Panc1 (cell line): ENCODE measurements at regions not wholly inside any gene's neighbourhood (a gene's known extent, or its start where the extent isn't known, plus 50 kb on each side); places are given as distances from the start of the nearest gene placed in this dataset.
"Not testable (repeated sequence)": the region's sequence is repeated elsewhere in the genome, so short reads cannot be mapped to it uniquely, and the experiment has no call there.

Source experiments
- ATAC-seq: fragments of 200-7000 bp; cut with Tn5 transposase; 2 replicates; pipeline ENCODE4 v1.9.1; 2020; ENCODE audit warnings: mild to moderate bottlenecking, moderate library complexity
- BruUV-seq: library from RNA; stranded (reverse); fragments of 400-500 nt; replicated peaks from 2 replicates; lab custom pipeline; 2021; lab: Mats Ljungman, UMichigan
- CTCF ChIA-PET: fragments of 300-600 bp; sonication (Branson Sonifier 250); formaldehyde crosslinking; loops from one replicate; lab custom pipeline; 2022; ENCODE audit warnings: antibody characterized with exemption; lab: Charles Lee
- POLR2A ChIA-PET: fragments of 300-600 bp; sonication (Branson Sonifier 250); formaldehyde crosslinking; loops from one replicate; lab custom pipeline; 2022; ENCODE audit warnings: antibody characterized with exemption; lab: Charles Lee
- DNase-seq: peaks from one replicate; pipeline ENCODE4 v3.0.0-alpha.2; 2010; ENCODE audit warnings: low read depth, low spot score
- H3K27ac ChIP-seq: 2 replicates; pipeline ENCODE4 v1.5.1; 2011; ENCODE audit warnings: mild to moderate bottlenecking, low read length, inconsistent platforms
- H3K27me3 ChIP-seq: fragments of 200-500 bp; sonication (Bioruptor generic); 2 replicates; pipeline ENCODE4 v1.6.0; 2014; ENCODE audit warnings: low read length, inconsistent platforms; ENCODE audit not compliant: control insufficient read depth, insufficient read depth
- H3K36me3 ChIP-seq: fragments of 200-500 bp; sonication (Bioruptor generic); 2 replicates; pipeline ENCODE4 v1.5.1; 2014; ENCODE audit warnings: inconsistent platforms, mild to moderate bottlenecking, low read length, moderate library complexity; ENCODE audit not compliant: control insufficient read depth, insufficient read depth
- H3K4me1 ChIP-seq: 2 replicates; pipeline ENCODE4 v1.5.1; 2011; ENCODE audit warnings: inconsistent platforms, mild to moderate bottlenecking, low read length, moderate library complexity; ENCODE audit not compliant: control insufficient read depth, insufficient read depth
- H3K4me3 ChIP-seq, 2 experiments: 2 replicates each; pipeline ENCODE4 v1.5.1; 2011 to 2012; ENCODE audit warnings: low read depth in 2 of 2, low read length in 2 of 2, mild to moderate bottlenecking in 2 of 2, inconsistent platforms in 1 of 2, moderate library complexity in 1 of 2
- H3K9me3 ChIP-seq: fragments of 200-500 bp; sonication (Bioruptor generic); 2 replicates; pipeline ENCODE4 v1.5.1; 2014; ENCODE audit warnings: low read depth, mild to moderate bottlenecking, inconsistent platforms, low read length, moderate library complexity; ENCODE audit not compliant: control insufficient read depth, insufficient read depth
- POLR2AphosphoS5 ChIP-seq: IDR thresholded peaks from 2 replicates; pipeline ENCODE4 v1.6.1; 2012; ENCODE audit warnings: mild to moderate bottlenecking, low read depth, low read length, moderate library complexity
- SIN3A ChIP-seq: IDR thresholded peaks from 2 replicates; pipeline ENCODE4 v1.6.1; 2012; ENCODE audit warnings: low read depth, mild to moderate bottlenecking, low read length, moderate library complexity, borderline replicate concordance; ENCODE audit not compliant: insufficient read depth
- TCF7L2 ChIP-seq: IDR thresholded peaks from 2 replicates; pipeline ENCODE4 v1.6.1; 2011; ENCODE audit warnings: mild to moderate bottlenecking, low read depth, low read length, inconsistent platforms
- in situ Hi-C: cut with HindIII; loops from 2 replicates; pipeline ENCODE4 v1.10.0; 2016; ENCODE audit warnings: low sequenced_read_pairs, low pct_unique_long_range_greater_than_20kb
- intact Hi-C: fragments of 100-400 bp; cut with micrococcal nuclease; formaldehyde crosslinking; loops from one replicate; pipeline ENCODE4 v1.10.0; 2022; ENCODE audit not compliant: unreplicated experiment
- TF ChIP-seq, protein P1 (sequence below): fragments of 450-650 bp; IDR thresholded peaks from 2 replicates; pipeline ENCODE4 v1.5.1; 2017; ENCODE audit warnings: mild to moderate bottlenecking
- TF ChIP-seq, protein P2 (sequence below), 2 experiments: IDR thresholded peaks; 2 replicates each; pipeline ENCODE4 v1.6.1; 2011 to 2012; ENCODE audit warnings: low read depth in 2 of 2, control low read depth in 1 of 2, low read length in 1 of 2, mild to moderate bottlenecking in 1 of 2, moderate library complexity in 1 of 2; ENCODE audit not compliant: insufficient read depth in 1 of 2

DNA sequence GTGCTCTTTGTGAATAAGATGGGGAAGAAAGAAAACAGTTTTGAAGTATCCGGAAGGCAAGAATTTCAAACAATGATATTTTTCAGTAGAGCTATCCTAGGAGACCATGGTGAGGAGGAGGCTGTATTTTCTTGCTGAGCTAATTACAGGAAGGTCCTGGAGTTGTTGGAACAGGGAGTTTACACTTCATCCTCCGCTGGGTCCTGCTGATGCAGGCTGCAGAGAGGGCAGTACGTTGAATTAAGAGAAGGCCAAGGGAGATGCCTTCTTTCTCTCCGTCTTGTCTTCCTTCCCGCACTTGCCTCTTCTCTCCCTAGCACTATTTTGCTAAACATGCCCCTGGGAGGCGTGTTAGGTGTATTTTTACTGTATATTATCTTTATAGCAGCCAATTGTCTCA is 60.0 kb upstream of the EDAR start:
- ChIA-PET CTCF (no interaction called here), POLR2A (no interaction called here)
- Histone ChIP-seq H3K4me3 (no peak overlapping the region), H3K27ac (no peak overlapping the region), H3K36me3 (no peaks in the 10 kb centered on the region), H3K27me3 (no peaks in the 10 kb centered on the region), H3K4me1 (no peaks in the 10 kb centered on the region; the same call in 1 of the 2 replicates), H3K9me3 (no peaks in the 10 kb centered on the region)
- ATAC-seq: no peak
- in situ Hi-C loops: no loop called here
- TF ChIP-seq POLR2AphosphoS5 (no peak), SIN3A (no peak), TCF7L2 (no peak)
- TF ChIP-seq, protein P1, sequence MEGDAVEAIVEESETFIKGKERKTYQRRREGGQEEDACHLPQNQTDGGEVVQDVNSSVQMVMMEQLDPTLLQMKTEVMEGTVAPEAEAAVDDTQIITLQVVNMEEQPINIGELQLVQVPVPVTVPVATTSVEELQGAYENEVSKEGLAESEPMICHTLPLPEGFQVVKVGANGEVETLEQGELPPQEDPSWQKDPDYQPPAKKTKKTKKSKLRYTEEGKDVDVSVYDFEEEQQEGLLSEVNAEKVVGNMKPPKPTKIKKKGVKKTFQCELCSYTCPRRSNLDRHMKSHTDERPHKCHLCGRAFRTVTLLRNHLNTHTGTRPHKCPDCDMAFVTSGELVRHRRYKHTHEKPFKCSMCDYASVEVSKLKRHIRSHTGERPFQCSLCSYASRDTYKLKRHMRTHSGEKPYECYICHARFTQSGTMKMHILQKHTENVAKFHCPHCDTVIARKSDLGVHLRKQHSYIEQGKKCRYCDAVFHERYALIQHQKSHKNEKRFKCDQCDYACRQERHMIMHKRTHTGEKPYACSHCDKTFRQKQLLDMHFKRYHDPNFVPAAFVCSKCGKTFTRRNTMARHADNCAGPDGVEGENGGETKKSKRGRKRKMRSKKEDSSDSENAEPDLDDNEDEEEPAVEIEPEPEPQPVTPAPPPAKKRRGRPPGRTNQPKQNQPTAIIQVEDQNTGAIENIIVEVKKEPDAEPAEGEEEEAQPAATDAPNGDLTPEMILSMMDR: no peak
- TF ChIP-seq, protein P2, sequence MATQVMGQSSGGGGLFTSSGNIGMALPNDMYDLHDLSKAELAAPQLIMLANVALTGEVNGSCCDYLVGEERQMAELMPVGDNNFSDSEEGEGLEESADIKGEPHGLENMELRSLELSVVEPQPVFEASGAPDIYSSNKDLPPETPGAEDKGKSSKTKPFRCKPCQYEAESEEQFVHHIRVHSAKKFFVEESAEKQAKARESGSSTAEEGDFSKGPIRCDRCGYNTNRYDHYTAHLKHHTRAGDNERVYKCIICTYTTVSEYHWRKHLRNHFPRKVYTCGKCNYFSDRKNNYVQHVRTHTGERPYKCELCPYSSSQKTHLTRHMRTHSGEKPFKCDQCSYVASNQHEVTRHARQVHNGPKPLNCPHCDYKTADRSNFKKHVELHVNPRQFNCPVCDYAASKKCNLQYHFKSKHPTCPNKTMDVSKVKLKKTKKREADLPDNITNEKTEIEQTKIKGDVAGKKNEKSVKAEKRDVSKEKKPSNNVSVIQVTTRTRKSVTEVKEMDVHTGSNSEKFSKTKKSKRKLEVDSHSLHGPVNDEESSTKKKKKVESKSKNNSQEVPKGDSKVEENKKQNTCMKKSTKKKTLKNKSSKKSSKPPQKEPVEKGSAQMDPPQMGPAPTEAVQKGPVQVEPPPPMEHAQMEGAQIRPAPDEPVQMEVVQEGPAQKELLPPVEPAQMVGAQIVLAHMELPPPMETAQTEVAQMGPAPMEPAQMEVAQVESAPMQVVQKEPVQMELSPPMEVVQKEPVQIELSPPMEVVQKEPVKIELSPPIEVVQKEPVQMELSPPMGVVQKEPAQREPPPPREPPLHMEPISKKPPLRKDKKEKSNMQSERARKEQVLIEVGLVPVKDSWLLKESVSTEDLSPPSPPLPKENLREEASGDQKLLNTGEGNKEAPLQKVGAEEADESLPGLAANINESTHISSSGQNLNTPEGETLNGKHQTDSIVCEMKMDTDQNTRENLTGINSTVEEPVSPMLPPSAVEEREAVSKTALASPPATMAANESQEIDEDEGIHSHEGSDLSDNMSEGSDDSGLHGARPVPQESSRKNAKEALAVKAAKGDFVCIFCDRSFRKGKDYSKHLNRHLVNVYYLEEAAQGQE (IDR thresholded peaks at IDR 0.05; ENCODE audit: insufficient read depth in 1 of 2, low read depth in 2 of 2, low read length in 1 of 2): no peak
- DNase-seq: no peak
- intact Hi-C loops: no loop called here
- no TSS peak for BruUV-seq

GRCh38 chr2:109048163-109048562 is 59.1 kb upstream of the EDAR start:
- ATAC-seq (no peak), DNase-seq (no peak)
- Histone ChIP-seq H3K4me3 (no peak overlapping the region), H3K4me1 (no peaks in the 10 kb centered on the region; the same call in 1 of the 2 replicates), H3K27me3 (no peaks in the 10 kb centered on the region), H3K9me3 (no peaks in the 10 kb centered on the region), H3K36me3 (no peaks in the 10 kb centered on the region), H3K27ac (no peak overlapping the region)
- ChIA-PET POLR2A (no interaction called here), CTCF (no interaction called here)
- in situ Hi-C loops (no loop called here), intact Hi-C loops (no loop called here)
- TF ChIP-seq, protein P1: no peak
- TF ChIP-seq, protein P2 (IDR thresholded peaks at IDR 0.05; ENCODE audit: insufficient read depth in 1 of 2, low read depth in 2 of 2, low read length in 1 of 2): no peak
- no peak for TF ChIP-seq POLR2AphosphoS5
- TF ChIP-seq TCF7L2: no peak
- no TSS peak for BruUV-seq

GRCh38 chr2:109047569-109047968 is 58.5 kb upstream of the EDAR start:
- intact Hi-C loops, CTCF ChIA-PET, POLR2A ChIA-PET, H3K27me3 ChIP-seq, H3K4me3 ChIP-seq, H3K36me3 ChIP-seq, BruUV-seq, H3K4me1 ChIP-seq, DNase-seq, H3K27ac ChIP-seq, ATAC-seq, in situ Hi-C loops, H3K9me3 ChIP-seq: not testable (repeated sequence)
